HEK293 (cell line): ENCODE measurements at regions not wholly inside any gene's neighbourhood (a gene's known extent, or its start where the extent isn't known, plus 50 kb on each side); places are given as distances from the start of the nearest gene placed in this dataset.
"Not testable (repeated sequence)": the region's sequence is repeated elsewhere in the genome, so short reads cannot be mapped to it uniquely, and the experiment has no call there.

Experiments used
- CTCF ChIA-PET: fragments of 350-600 bp; formaldehyde crosslinking; extraction: SDS; loops from one replicate; lab custom pipeline; 2021; ENCODE audit warnings: antibody characterized with exemption; lab: Yijun Ruan, JAX
- POLR2A ChIA-PET: fragments of 300-600 bp; formaldehyde crosslinking; extraction: SDS; loops from one replicate; lab custom pipeline; 2020; ENCODE audit warnings: antibody characterized with exemption, inconsistent platforms; lab: Yijun Ruan, JAX
- H3K27ac ChIP-seq: fragments of 200-500 bp; sonication (Bioruptor generic); 2 replicates; pipeline ENCODE4 v1.5.1; 2014; ENCODE audit warnings: low read depth, low read length, control low read depth, inconsistent platforms; ENCODE audit errors: extremely low read depth
- H3K36me3 ChIP-seq, 2 experiments: fragments of 200-500 bp in 1 of 2; sonication (Bioruptor generic) in 1 of 2; 1 replicate in 1 of 2; 2 replicates in 1 of 2; pipeline ENCODE4 v1.5.1; 2014 to 2017; ENCODE audit warnings: inconsistent platforms in 2 of 2, low read length in 2 of 2; ENCODE audit not compliant: control insufficient read depth in 2 of 2, insufficient read depth in 1 of 2
- H3K4me1 ChIP-seq: fragments of 200-500 bp; sonication (Bioruptor generic); 2 replicates; pipeline ENCODE4 v1.5.1; 2014; ENCODE audit warnings: mild to moderate bottlenecking, low read length, inconsistent platforms; ENCODE audit not compliant: control insufficient read depth, insufficient read depth
- H3K4me3 ChIP-seq: 2 replicates; pipeline ENCODE4 v1.5.1; 2011; ENCODE audit warnings: low read depth, mild to moderate bottlenecking, control low read depth, low read length, moderate library complexity
- H3K9me3 ChIP-seq: fragments of 200-500 bp; sonication (Bioruptor generic); 2 replicates; pipeline ENCODE4 v1.5.1; 2014; ENCODE audit warnings: low read depth, low read length, inconsistent platforms; ENCODE audit not compliant: control insufficient read depth, insufficient read depth
- KLF7 ChIP-seq: fragments of 450-650 bp; formaldehyde crosslinking; IDR thresholded peaks from 2 replicates; pipeline ENCODE4 v1.5.1; 2016; ENCODE audit warnings: missing biosample characterization, missing genetic modification characterization, borderline replicate concordance
- SP7 ChIP-seq: fragments of 450-650 bp; formaldehyde crosslinking; IDR thresholded peaks from 2 replicates; pipeline ENCODE4 v1.5.1; 2016; ENCODE audit warnings: missing biosample characterization, missing genetic modification characterization
- ZFP69B ChIP-seq: fragments of 450-650 bp; formaldehyde crosslinking; IDR thresholded peaks from 2 replicates; pipeline ENCODE4 v1.5.1; 2016; ENCODE audit warnings: missing biosample characterization, missing genetic modification characterization
- ZNF114 ChIP-seq: fragments of 450-650 bp; formaldehyde crosslinking; IDR thresholded peaks from 2 replicates; pipeline ENCODE4 v1.5.0; 2017; ENCODE audit warnings: missing biosample characterization, missing genetic modification characterization
- ZNF132 ChIP-seq: fragments of 450-650 bp; formaldehyde crosslinking; IDR thresholded peaks from 2 replicates; pipeline ENCODE4 v1.5.1; 2017; ENCODE audit warnings: missing biosample characterization, missing genetic modification characterization, borderline replicate concordance
- ZNF155 ChIP-seq: fragments of 450-650 bp; formaldehyde crosslinking; IDR thresholded peaks from 2 replicates; pipeline ENCODE4 v1.5.1; 2016; ENCODE audit warnings: missing biosample characterization, missing genetic modification characterization
- ZNF184 ChIP-seq: fragments of 450-650 bp; IDR thresholded peaks from 2 replicates; pipeline ENCODE4 v1.5.1; 2018; ENCODE audit warnings: missing biosample characterization, mild to moderate bottlenecking, missing genetic modification characterization
- ZNF274 ChIP-seq, 2 experiments: fragments of 200-500 bp in 1 of 2; fragments of 450-650 bp in 1 of 2; sonication (Bioruptor generic) in 1 of 2; formaldehyde crosslinking in 1 of 2; IDR thresholded peaks; 2 replicates each; pipeline versions ENCODE4 v1.5.1 to v1.6.1; 2014 to 2016; ENCODE audit warnings: borderline replicate concordance in 1 of 2, inconsistent platforms in 1 of 2, low read length in 1 of 2, missing biosample characterization in 1 of 2, missing genetic modification characterization in 1 of 2
- ZNF48 ChIP-seq: fragments of 450-650 bp; formaldehyde crosslinking; IDR thresholded peaks from 2 replicates; pipeline ENCODE4 v1.5.1; 2016; ENCODE audit warnings: missing biosample characterization, missing genetic modification characterization
- ZNF510 ChIP-seq: fragments of 450-650 bp; formaldehyde crosslinking; IDR thresholded peaks from 2 replicates; pipeline ENCODE4 v1.5.1; 2018; ENCODE audit warnings: mild to moderate bottlenecking, missing genetic modification characterization, missing biosample characterization; ENCODE audit not compliant: insufficient replicate concordance
- ZNF544 ChIP-seq: fragments of 450-650 bp; formaldehyde crosslinking; IDR thresholded peaks from 2 replicates; pipeline ENCODE4 v1.5.0; 2017; ENCODE audit warnings: missing biosample characterization, missing genetic modification characterization
- ZNF658 ChIP-seq: fragments of 450-650 bp; formaldehyde crosslinking; IDR thresholded peaks from 2 replicates; pipeline ENCODE4; 2016; ENCODE audit warnings: missing biosample characterization, missing genetic modification characterization
- ZNF660 ChIP-seq: fragments of 450-650 bp; IDR thresholded peaks from 2 replicates; pipeline ENCODE4 v1.5.1; 2018; ENCODE audit warnings: missing biosample characterization, mild to moderate bottlenecking, missing genetic modification characterization
- ZNF677 ChIP-seq: fragments of 450-650 bp; IDR thresholded peaks from 2 replicates; pipeline ENCODE4 v1.5.0; 2018; ENCODE audit warnings: missing biosample characterization, mild to moderate bottlenecking, missing genetic modification characterization, moderate library complexity
- ZNF76 ChIP-seq: fragments of 450-650 bp; formaldehyde crosslinking; IDR thresholded peaks from 2 replicates; pipeline ENCODE4; 2016; ENCODE audit warnings: low read depth, missing biosample characterization, missing genetic modification characterization, borderline replicate concordance
- ZNF776 ChIP-seq: fragments of 450-650 bp; formaldehyde crosslinking; IDR thresholded peaks from 2 replicates; pipeline ENCODE4 v1.5.0; 2017; ENCODE audit warnings: missing biosample characterization, missing genetic modification characterization, borderline replicate concordance
- ZNF791 ChIP-seq: fragments of 450-650 bp; formaldehyde crosslinking; IDR thresholded peaks from 2 replicates; pipeline ENCODE4 v1.5.1; 2016; ENCODE audit warnings: missing biosample characterization, missing genetic modification characterization
- ZSCAN16 ChIP-seq: fragments of 450-650 bp; formaldehyde crosslinking; IDR thresholded peaks from 2 replicates; pipeline ENCODE4 v1.5.1; 2016; ENCODE audit warnings: missing biosample characterization, missing genetic modification characterization
- TF ChIP-seq, protein P1 (sequence below): fragments of 450-650 bp; formaldehyde crosslinking; IDR thresholded peaks from 2 replicates; pipeline ENCODE4 v1.5.1; 2016; ENCODE audit warnings: missing biosample characterization, missing genetic modification characterization
- TF ChIP-seq, protein P2 (sequence below): fragments of 450-650 bp; formaldehyde crosslinking; optimal IDR thresholded peaks from 2 replicates; pipeline ENCODE3; 2016; ENCODE audit warnings: missing biosample characterization, mild to moderate bottlenecking, missing genetic modification characterization
- TF ChIP-seq, protein P3 (sequence below): fragments of 450-650 bp; formaldehyde crosslinking; IDR thresholded peaks from 2 replicates; pipeline ENCODE4 v1.5.1; 2016; ENCODE audit warnings: missing biosample characterization, missing genetic modification characterization

DNA sequence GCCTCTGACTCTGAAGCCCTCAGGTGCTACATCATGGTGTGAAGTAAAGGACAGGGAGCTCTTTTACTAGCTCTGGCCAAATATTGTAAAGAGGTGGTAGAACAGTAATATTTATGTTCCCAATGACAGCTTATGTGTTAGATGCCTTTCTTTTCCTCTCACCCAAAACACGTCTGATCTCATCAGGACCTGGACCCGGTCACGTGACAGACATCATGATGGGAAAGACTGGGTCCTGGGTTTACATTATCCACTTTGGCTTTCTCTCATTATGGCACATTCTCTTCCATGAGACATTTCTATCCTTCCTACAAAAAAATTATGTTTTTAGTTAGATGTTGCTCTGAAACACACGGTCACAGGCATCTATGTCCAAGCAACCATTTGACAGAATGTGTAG, 548.7 kb upstream of the CDH7 start (continued):
- no peak for TF ChIP-seq ZNF658 (tag by site-specific recombination)
- TF ChIP-seq SP7 (tag by site-specific recombination) = no peak

DNA sequence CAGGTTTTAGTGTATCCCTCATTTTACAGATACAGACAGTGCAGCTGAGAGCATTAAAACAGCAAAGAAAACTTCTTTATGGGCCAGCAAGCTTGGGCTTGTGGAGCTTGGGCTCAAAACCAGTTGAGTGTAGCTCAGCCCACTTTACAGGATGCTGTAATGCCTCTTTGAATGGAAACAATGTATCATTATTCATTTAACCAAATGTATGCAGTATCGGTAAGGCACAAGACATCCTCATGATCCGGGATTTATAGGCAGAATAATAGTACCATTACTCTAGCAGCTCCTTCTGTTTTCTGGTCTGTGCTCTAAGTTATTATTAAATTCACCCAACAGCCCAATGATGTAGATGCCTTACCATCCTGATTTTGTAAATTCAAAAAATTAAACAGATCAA, 575.1 kb upstream of the CDH7 start:
- ChIA-PET POLR2A (no interaction called here), CTCF (no interaction called here)
- Histone ChIP-seq H3K4me3 (no peak overlapping the region), H3K27ac (no peak overlapping the region), H3K36me3 (no peaks in the 10 kb centered on the region), H3K4me1 (no peaks in the 10 kb centered on the region), H3K9me3 (no peaks in the 10 kb centered on the region)
- TF ChIP-seq ZNF48 = no peak
- TF ChIP-seq ZNF274 (IDR thresholded peaks at IDR 0.05; ENCODE audit: low read length) = no peak
- TF ChIP-seq ZNF274 (tag by site-specific recombination; IDR thresholded peaks at IDR 0.05; ENCODE audit: borderline replicate concordance) = no peak
- TF ChIP-seq ZNF544 (tag by site-specific recombination) = no peak
- TF ChIP-seq ZNF677 (tag by site-specific recombination) = no peak
- TF ChIP-seq ZNF660 = no peak
- no peak for TF ChIP-seq ZNF184 (tag by site-specific recombination)
- no peak for TF ChIP-seq ZNF791 (tag by site-specific recombination)
- TF ChIP-seq ZNF510 = no peak
- TF ChIP-seq ZNF132 = no peak
- TF ChIP-seq ZNF114 (tag by site-specific recombination) = no peak
- TF ChIP-seq, protein P1, sequence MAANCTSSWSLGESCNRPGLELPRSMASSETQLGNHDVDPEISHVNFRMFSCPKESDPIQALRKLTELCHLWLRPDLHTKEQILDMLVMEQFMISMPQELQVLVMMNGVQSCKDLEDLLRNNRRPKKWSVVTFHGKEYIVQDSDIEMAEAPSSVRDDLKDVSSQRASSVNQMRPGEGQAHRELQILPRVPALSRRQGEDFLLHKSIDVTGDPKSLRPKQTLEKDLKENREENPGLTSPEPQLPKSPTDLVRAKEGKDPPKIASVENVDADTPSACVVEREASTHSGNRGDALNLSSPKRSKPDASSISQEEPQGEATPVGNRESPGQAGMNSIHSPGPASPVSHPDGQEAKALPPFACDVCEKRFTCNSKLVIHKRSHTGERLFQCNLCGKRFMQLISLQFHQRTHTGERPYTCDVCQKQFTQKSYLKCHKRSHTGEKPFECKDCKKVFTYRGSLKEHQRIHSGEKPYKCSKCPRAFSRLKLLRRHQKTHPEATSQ (tag by site-specific recombination) = no peak
- TF ChIP-seq, protein P2, sequence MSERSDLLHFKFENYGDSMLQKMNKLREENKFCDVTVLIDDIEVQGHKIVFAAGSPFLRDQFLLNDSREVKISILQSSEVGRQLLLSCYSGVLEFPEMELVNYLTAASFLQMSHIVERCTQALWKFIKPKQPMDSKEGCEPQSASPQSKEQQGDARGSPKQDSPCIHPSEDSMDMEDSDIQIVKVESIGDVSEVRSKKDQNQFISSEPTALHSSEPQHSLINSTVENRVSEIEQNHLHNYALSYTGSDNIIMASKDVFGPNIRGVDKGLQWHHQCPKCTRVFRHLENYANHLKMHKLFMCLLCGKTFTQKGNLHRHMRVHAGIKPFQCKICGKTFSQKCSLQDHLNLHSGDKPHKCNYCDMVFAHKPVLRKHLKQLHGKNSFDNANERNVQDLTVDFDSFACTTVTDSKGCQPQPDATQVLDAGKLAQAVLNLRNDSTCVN (tag by site-specific recombination) = no peak
- TF ChIP-seq ZNF155 (tag by site-specific recombination) = no peak
- TF ChIP-seq ZSCAN16 (tag by site-specific recombination) = no peak
- TF ChIP-seq ZNF76 (tag by site-specific recombination) = no peak
- no peak for TF ChIP-seq ZFP69B (tag by site-specific recombination)
- TF ChIP-seq, protein P3, sequence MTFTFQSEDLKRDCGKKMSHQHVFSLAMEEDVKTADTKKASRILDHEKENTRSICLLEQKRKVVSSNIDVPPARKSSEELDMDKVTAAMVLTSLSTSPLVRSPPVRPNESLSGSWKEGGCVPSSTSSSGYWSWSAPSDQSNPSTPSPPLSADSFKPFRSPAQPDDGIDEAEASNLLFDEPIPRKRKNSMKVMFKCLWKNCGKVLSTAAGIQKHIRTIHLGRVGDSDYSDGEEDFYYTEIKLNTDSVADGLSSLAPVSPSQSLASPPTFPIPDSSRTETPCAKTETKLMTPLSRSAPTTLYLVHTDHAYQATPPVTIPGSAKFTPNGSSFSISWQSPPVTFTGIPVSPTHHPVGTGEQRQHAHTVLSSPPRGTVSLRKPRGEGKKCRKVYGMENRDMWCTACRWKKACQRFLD = no peak
- no peak for TF ChIP-seq ZNF776 (tag by site-specific recombination)
- no peak for TF ChIP-seq KLF7 (tag by site-specific recombination)

DNA sequence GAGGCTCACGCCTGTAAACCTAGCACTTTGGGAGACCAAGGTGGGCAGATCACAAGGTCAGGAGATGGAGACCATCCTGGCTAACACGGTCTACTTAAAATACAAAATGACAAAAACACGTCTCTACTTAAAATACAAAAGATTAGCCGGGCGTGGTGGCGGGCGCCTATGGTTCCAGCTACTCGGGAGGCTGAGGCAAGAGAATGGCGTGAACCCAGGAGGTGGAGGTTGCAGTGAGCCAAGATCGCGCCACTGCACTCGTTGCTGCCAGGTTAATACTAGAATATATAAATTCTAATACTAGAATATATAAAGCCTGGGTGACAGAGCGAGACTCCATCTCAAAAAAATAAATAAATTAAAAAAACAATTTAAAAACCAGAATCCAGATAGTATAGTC, 588.7 kb upstream of the CDH7 start:
- H3K36me3 ChIP-seq, H3K27ac ChIP-seq, POLR2A ChIA-PET, H3K4me1 ChIP-seq, H3K4me3 ChIP-seq, H3K9me3 ChIP-seq: not testable (repeated sequence)
- CTCF ChIA-PET = interaction anchor here (1.1 kb wide), 1 partner anchor 29 kb away, joined by 4 read pairs; no protein-coding TSS in a partner anchor
